ENCODE measurements at regions not wholly inside any gene's neighbourhood (a gene's known extent, or its start where the extent isn't known, plus 50 kb on each side); places are given as distances from the start of the nearest gene placed in this dataset.

GRCh38 chr3:187994221-187995042 is 159.5 kb upstream of the LPP start:
- Histone ChIP-seq H3K4me3 (no peak overlapping the region), H3K9me3 (ENCODE audit: control insufficient read depth in 4 of 4, insufficient read depth in 3 of 4, low read length in 3 of 4) (no peaks in the 10 kb centered on the region), H3K27ac (ENCODE audit: low read depth in 1 of 2, low read length in 1 of 2) (no peak overlapping the region), H3K27me3 (ENCODE audit: control insufficient read depth in 3 of 3, insufficient read depth in 3 of 3, low read length in 2 of 3) (no peaks in the 10 kb centered on the region), H3K36me3 (ENCODE audit: control insufficient read depth in 4 of 4, insufficient read depth in 4 of 4, low read length in 4 of 4) (no peaks in the 10 kb centered on the region), H3K4me1 (ENCODE audit: control insufficient read depth in 5 of 5, insufficient read depth in 5 of 5, low read length in 5 of 5) (peaks cover 0 to 3% (median 0%) of the 10 kb centered on the region in 5 donors), H3K9ac (ENCODE audit: insufficient read depth in 1 of 2, low read length in 2 of 2) (no peak overlapping the region)
- WGBS, 2 donors: 85 to 86% methylated on average over 4 of the region's 4 CpGs
- no peak for DNase-seq
- ATAC-seq (ENCODE audit: insufficient read depth, low FRiP score): no peak
- TF ChIP-seq, protein P1, sequence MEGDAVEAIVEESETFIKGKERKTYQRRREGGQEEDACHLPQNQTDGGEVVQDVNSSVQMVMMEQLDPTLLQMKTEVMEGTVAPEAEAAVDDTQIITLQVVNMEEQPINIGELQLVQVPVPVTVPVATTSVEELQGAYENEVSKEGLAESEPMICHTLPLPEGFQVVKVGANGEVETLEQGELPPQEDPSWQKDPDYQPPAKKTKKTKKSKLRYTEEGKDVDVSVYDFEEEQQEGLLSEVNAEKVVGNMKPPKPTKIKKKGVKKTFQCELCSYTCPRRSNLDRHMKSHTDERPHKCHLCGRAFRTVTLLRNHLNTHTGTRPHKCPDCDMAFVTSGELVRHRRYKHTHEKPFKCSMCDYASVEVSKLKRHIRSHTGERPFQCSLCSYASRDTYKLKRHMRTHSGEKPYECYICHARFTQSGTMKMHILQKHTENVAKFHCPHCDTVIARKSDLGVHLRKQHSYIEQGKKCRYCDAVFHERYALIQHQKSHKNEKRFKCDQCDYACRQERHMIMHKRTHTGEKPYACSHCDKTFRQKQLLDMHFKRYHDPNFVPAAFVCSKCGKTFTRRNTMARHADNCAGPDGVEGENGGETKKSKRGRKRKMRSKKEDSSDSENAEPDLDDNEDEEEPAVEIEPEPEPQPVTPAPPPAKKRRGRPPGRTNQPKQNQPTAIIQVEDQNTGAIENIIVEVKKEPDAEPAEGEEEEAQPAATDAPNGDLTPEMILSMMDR (IDR thresholded peaks at IDR 0.05; ENCODE audit: control extremely low read depth, extremely low read depth): no peak

- Histone ChIP-seq H3K36me3 (ENCODE audit: control insufficient read depth in 4 of 4, insufficient read depth in 4 of 4, low read length in 4 of 4) (no peaks in the 10 kb centered on the region), H3K9ac (ENCODE audit: insufficient read depth in 1 of 2, low read length in 2 of 2) (no peak overlapping the region), H3K9me3 (ENCODE audit: control insufficient read depth in 4 of 4, insufficient read depth in 3 of 4, low read length in 3 of 4) (no peaks in the 10 kb centered on the region), H3K4me1 (ENCODE audit: control insufficient read depth in 5 of 5, insufficient read depth in 5 of 5, low read length in 5 of 5) (peaks cover 0 to 3% (median 0%) of the 10 kb centered on the region in 5 donors), H3K4me3 (no peak overlapping the region), H3K27ac (ENCODE audit: low read depth in 1 of 2, low read length in 1 of 2) (no peak overlapping the region), H3K27me3 (ENCODE audit: control insufficient read depth in 3 of 3, insufficient read depth in 3 of 3, low read length in 2 of 3) (no peaks in the 10 kb centered on the region)
- TF ChIP-seq, protein P1 (IDR thresholded peaks at IDR 0.05; ENCODE audit: control extremely low read depth, extremely low read depth): no peak
- ATAC-seq (ENCODE audit: insufficient read depth, low FRiP score): no peak
- no peak for DNase-seq
These were observed 158.9 kb upstream of the LPP start for GRCh38 chr3:187995043-187995400.

DNA sequence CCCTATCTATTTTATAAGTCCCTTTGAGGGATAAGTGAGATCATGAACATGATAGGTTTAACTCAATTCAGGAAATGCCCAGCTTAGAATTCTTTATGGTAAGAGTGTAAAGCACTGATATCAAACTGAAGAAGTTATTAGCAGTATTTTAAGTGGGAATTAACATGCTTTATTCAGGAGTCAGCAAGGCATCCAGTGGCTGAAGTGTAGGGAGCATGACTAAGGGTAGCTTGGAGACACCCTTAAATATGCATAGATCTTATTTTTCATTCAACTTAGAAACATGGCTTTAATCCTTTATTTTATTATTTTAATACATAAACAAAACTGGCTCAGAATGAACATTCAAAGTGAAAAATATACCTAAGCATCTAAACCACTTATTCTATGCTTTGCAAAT is 158.3 kb upstream of the LPP start:
- Histone ChIP-seq H3K4me1 (ENCODE audit: control insufficient read depth in 5 of 5, insufficient read depth in 5 of 5, low read length in 5 of 5) (peaks cover 0 to 7% (median 0%) of the 10 kb centered on the region in 5 donors), H3K4me3 (no peak overlapping the region), H3K27ac (ENCODE audit: low read depth in 1 of 2, low read length in 1 of 2) (no peak overlapping the region), H3K27me3 (ENCODE audit: control insufficient read depth in 3 of 3, insufficient read depth in 3 of 3, low read length in 2 of 3) (no peaks in the 10 kb centered on the region), H3K36me3 (ENCODE audit: control insufficient read depth in 4 of 4, insufficient read depth in 4 of 4, low read length in 4 of 4) (no peaks in the 10 kb centered on the region), H3K9me3 (ENCODE audit: control insufficient read depth in 4 of 4, insufficient read depth in 3 of 4, low read length in 3 of 4) (no peaks in the 10 kb centered on the region), H3K9ac (ENCODE audit: insufficient read depth in 1 of 2, low read length in 2 of 2) (no peak overlapping the region)
- no peak for DNase-seq
- TF ChIP-seq, protein P1 (IDR thresholded peaks at IDR 0.05; ENCODE audit: control extremely low read depth, extremely low read depth): no peak
- ATAC-seq (ENCODE audit: insufficient read depth, low FRiP score): no peak

DNA sequence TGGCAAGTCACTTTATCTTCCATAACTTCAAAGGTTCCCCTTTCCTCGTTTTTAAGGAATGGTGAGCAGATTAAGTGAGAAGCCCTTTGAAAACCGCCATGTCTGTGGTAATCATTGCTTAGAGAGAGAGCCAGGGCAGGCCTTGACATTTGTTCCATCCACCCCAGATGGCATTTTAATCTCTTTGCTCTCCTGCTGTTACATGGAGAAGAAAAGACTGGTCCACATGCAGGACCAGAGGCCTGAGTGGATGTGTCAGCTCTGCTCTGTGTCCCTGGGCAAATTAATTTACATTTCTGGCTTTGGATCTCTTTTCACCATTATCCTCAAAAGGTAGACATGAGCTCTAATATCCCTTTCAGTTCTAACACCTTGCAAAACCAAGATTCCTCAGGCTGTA is 157.3 kb upstream of the LPP start:
- WGBS, 2 donors: 87 to 90% methylated on average over 2 of the region's 2 CpGs
- H3K9me3 ChIP-seq (ENCODE audit: control insufficient read depth in 4 of 4, insufficient read depth in 3 of 4, low read length in 3 of 4): no peaks in the 10 kb centered on the region
- H3K36me3 ChIP-seq (ENCODE audit: control insufficient read depth in 4 of 4, insufficient read depth in 4 of 4, low read length in 4 of 4): no peaks in the 10 kb centered on the region
- H3K4me3 ChIP-seq: no peak overlapping the region
- no peak for ATAC-seq (ENCODE audit: insufficient read depth, low FRiP score)
- peaks cover 0 to 8% (median 0%) of the 10 kb centered on the region in 5 donors for H3K4me1 ChIP-seq (ENCODE audit: control insufficient read depth in 5 of 5, insufficient read depth in 5 of 5, low read length in 5 of 5)
- no peak overlapping the region for H3K27ac ChIP-seq (ENCODE audit: low read depth in 1 of 2, low read length in 1 of 2)
- H3K9ac ChIP-seq (ENCODE audit: insufficient read depth in 1 of 2, low read length in 2 of 2): no peak overlapping the region
- DNase-seq: no peak
- TF ChIP-seq, protein P1 (IDR thresholded peaks at IDR 0.05; ENCODE audit: control extremely low read depth, extremely low read depth): no peak
- H3K27me3 ChIP-seq (ENCODE audit: control insufficient read depth in 3 of 3, insufficient read depth in 3 of 3, low read length in 2 of 3): no peaks in the 10 kb centered on the region

All from lung (tissue), 11 donors.